Spleen (tissue), 11 donors: ENCODE measurements at regions not wholly inside any gene's neighbourhood (a gene's known extent, or its start where the extent isn't known, plus 50 kb on each side); places are given as distances from the start of the nearest gene placed in this dataset.

Experiments used
- DNase-seq: peaks from one replicate; pipeline ENCODE4 v3.0.0-alpha.2; 2020
- H3K27ac ChIP-seq, 8 donors: fragments of 200-600 bp; sonication (generic) in 7 of 8; 1 replicate in 4 of 8; 2 replicates in 4 of 8; pipeline versions ENCODE4 v1.5.0 to v1.8.0; 2016 to 2021; ENCODE audit warnings: inconsistent platforms in 4 of 8, mild to moderate bottlenecking in 4 of 8, moderate library complexity in 1 of 8
- H3K27me3 ChIP-seq, 7 donors: fragments of 200-600 bp; sonication (generic) in 6 of 7; replicated peaks in 1 of 7; 1 replicate in 4 of 7; 2 replicates in 3 of 7; pipeline versions ENCODE4 v1.5.0 to v1.8.0; 2016 to 2021; ENCODE audit warnings: inconsistent platforms in 3 of 7, mild to moderate bottlenecking in 1 of 7
- H3K36me3 ChIP-seq, 6 donors: fragments of 200-600 bp; sonication (generic) in 5 of 6; 1 replicate in 4 of 6; 2 replicates in 2 of 6; pipeline versions ENCODE4 v1.5.0 to v1.8.0; 2016 to 2021; ENCODE audit warnings: inconsistent platforms in 2 of 6
- H3K4me1 ChIP-seq, 6 donors: fragments of 200-600 bp; sonication (generic) in 5 of 6; 1 replicate in 3 of 6; 2 replicates in 3 of 6; pipeline versions ENCODE4 v1.5.0 to v1.8.0; 2016 to 2021; ENCODE audit warnings: inconsistent platforms in 3 of 6
- H3K4me3 ChIP-seq, 8 donors: fragments of 200-600 bp; sonication (generic) in 7 of 8; 1 replicate in 4 of 8; 2 replicates in 4 of 8; pipeline versions ENCODE4 v1.5.0 to v1.8.0; 2016 to 2021; ENCODE audit warnings: inconsistent platforms in 4 of 8, mild to moderate bottlenecking in 4 of 8, moderate library complexity in 2 of 8
- H3K9me3 ChIP-seq, 8 donors: fragments of 200-600 bp; sonication (generic) in 7 of 8; 1 replicate in 4 of 8; 2 replicates in 4 of 8; pipeline versions ENCODE4 v1.5.0 to v1.8.0; 2016 to 2021; ENCODE audit warnings: inconsistent platforms in 4 of 8
- CTCF ChIP-seq, 11 experiments: fragments of 200-600 bp in 7 of 11; fragments of 450-650 bp in 4 of 11; sonication (generic) in 4 of 11; IDR thresholded peaks in 8 of 11; conservative IDR thresholded peaks in 3 of 11; 1 replicate in 7 of 11; 2 replicates in 4 of 11; pipeline versions ENCODE4 v1.4.0 to v1.8.0; 2016 to 2021; ENCODE audit warnings: antibody characterized with exemption in 11 of 11, inconsistent platforms in 4 of 11, mild to moderate bottlenecking in 1 of 11
- POLR2A ChIP-seq, 3 donors: fragments of 450-650 bp; IDR thresholded peaks; one replicate each; pipeline ENCODE4 v1.5.1; 2017; ENCODE audit warnings: antibody characterized with exemption in 3 of 3, mild to moderate bottlenecking in 1 of 3
- POLR2AphosphoS5 ChIP-seq, 3 donors: sonication (generic); formaldehyde crosslinking; IDR thresholded peaks; one replicate each; pipeline ENCODE4 v1.5.1; 2017; ENCODE audit warnings: antibody characterized with exemption in 3 of 3
- WGBS, 5 donors: extraction: QIAGEN DNeasy Blood & Tissue Kit in 3 of 5; methylation state at CpG; one replicate each; pipeline versions ENCODE4 v1.1.5 to v1.1.7; 2013 to 2018; 5-methylcytosine and 5-hydroxymethylcytosine counted together
- intact Hi-C: fragments of 100-400 bp; cut with DNase I; formaldehyde crosslinking; loops from one replicate; pipeline ENCODE4 v1.15.0; 2023; ENCODE audit warnings: low total_unique reads
- donor health status: healthy with polysubstance abuse.
- donor health status: DM: no; HTN: no; CAD: no; lungs with moderate emphysema.
- donor health status: DM: no; HTN: no; CAD: no.
- donor health status: Bipolar disorder and iron deficiency.
- donor health status: healthy.
- donor health status: DM: no; HTN: no; CAD: no.
- donor health status: DM: yes; HTN: yes; CAD: no.

- 79 to 100% (median 87%) methylated on average over 1 of the region's 1 CpG for WGBS, 5 donors
- no peak for TF ChIP-seq CTCF (IDR thresholded peaks at IDR 0.05 in 8 of 11, conservative IDR thresholded peaks at IDR 0.05 in 3 of 11)
- peaks cover 8 to 19% (median 17%) of the 10 kb centered on the region in 6 donors for H3K4me1 ChIP-seq
- intact Hi-C loops: no loop called here
- H3K27ac ChIP-seq: no peak overlapping the region
- no peaks in the 10 kb centered on the region for H3K9me3 ChIP-seq
- no peaks in the 10 kb centered on the region for H3K36me3 ChIP-seq
- H3K4me3 ChIP-seq: no peak overlapping the region
- no peaks in the 10 kb centered on the region for H3K27me3 ChIP-seq
- no peak for DNase-seq
Measured at GRCh38 chr10:88023676-88024075, 160.3 kb downstream of the PTEN start.

GRCh38 chr10:88026031-88026430, 162.6 kb downstream of the PTEN start:
- Histone ChIP-seq H3K27me3 (no peaks in the 10 kb centered on the region), H3K4me3 (no peak overlapping the region), H3K4me1 (peaks cover 8 to 24% (median 21%) of the 10 kb centered on the region in 6 donors), H3K36me3 (no peaks in the 10 kb centered on the region), H3K9me3 (no peaks in the 10 kb centered on the region), H3K27ac (no peak overlapping the region)
- intact Hi-C loops: no loop called here
- WGBS, 5 donors: 71 to 90% (median 76%) methylated on average over 3 of the region's 3 CpGs
- no peak for TF ChIP-seq POLR2A (IDR thresholded peaks at IDR 0.05)
- TF ChIP-seq POLR2AphosphoS5 (IDR thresholded peaks at IDR 0.05): no peak
- TF ChIP-seq CTCF (IDR thresholded peaks at IDR 0.05 in 8 of 11, conservative IDR thresholded peaks at IDR 0.05 in 3 of 11): no peak
- no peak for DNase-seq

GRCh38 chr10:88027570-88027969, 164.1 kb downstream of the PTEN start:
- no peak for TF ChIP-seq POLR2A (IDR thresholded peaks at IDR 0.05)
- TF ChIP-seq CTCF (IDR thresholded peaks at IDR 0.05 in 8 of 11, conservative IDR thresholded peaks at IDR 0.05 in 3 of 11): no peak
- TF ChIP-seq POLR2AphosphoS5 (IDR thresholded peaks at IDR 0.05): peak in 1 of 3 donors; percentile 67
- WGBS, 5 donors: 24 to 46% (median 38%) methylated on average over 4 of the region's 4 CpGs
- DNase-seq: no peak
- H3K9me3 ChIP-seq: no peaks in the 10 kb centered on the region
- no peaks in the 10 kb centered on the region for H3K36me3 ChIP-seq
- peak overlapping the region in 7 of 8 donors; percentile 35 to 79 (median 68) for H3K27ac ChIP-seq
- H3K4me3 ChIP-seq: peak overlapping the region in 1 of 8 donors; percentile 26
- intact Hi-C loops: no loop called here
- peaks cover 8 to 24% (median 21%) of the 10 kb centered on the region in 6 donors for H3K4me1 ChIP-seq
- no peaks in the 10 kb centered on the region for H3K27me3 ChIP-seq

GRCh38 chr10:88028072-88028471, 164.6 kb downstream of the PTEN start:
- no peaks in the 10 kb centered on the region for H3K9me3 ChIP-seq
- no peak for TF ChIP-seq CTCF (IDR thresholded peaks at IDR 0.05 in 8 of 11, conservative IDR thresholded peaks at IDR 0.05 in 3 of 11)
- TF ChIP-seq POLR2AphosphoS5 (IDR thresholded peaks at IDR 0.05): no peak
- TF ChIP-seq POLR2A (IDR thresholded peaks at IDR 0.05): no peak
- H3K27me3 ChIP-seq: no peaks in the 10 kb centered on the region
- WGBS, 5 donors: 83 to 96% (median 91%) methylated on average over 1 of the region's 1 CpG
- peak overlapping the region in 1 of 8 donors; percentile 26 for H3K4me3 ChIP-seq
- intact Hi-C loops: no loop called here
- H3K36me3 ChIP-seq: no peaks in the 10 kb centered on the region
- DNase-seq: no peak
- peak overlapping the region in 7 of 8 donors; percentile 35 to 79 (median 68) for H3K27ac ChIP-seq
- H3K4me1 ChIP-seq: peaks cover 8 to 24% (median 21%) of the 10 kb centered on the region in 6 donors
